Neural progenitor cell (in vitro differentiated cells): ENCODE measurements at regions not wholly inside any gene's neighbourhood (a gene's known extent, or its start where the extent isn't known, plus 50 kb on each side); places are given as distances from the start of the nearest gene placed in this dataset.

Experiments
- EZH2 ChIP-seq: fragments of 200-600 bp; sonication (generic); IDR thresholded peaks from 2 replicates; pipeline ENCODE4 v1.6.1; 2017; ENCODE audit warnings: antibody characterized with exemption, mild to moderate bottlenecking, moderate library complexity
- TF ChIP-seq, protein P1 (sequence below): fragments of 200-600 bp; sonication (generic); IDR thresholded peaks from 2 replicates; pipeline ENCODE4 v1.5.1; 2017; ENCODE audit warnings: antibody characterized with exemption, mild to moderate bottlenecking

DNA sequence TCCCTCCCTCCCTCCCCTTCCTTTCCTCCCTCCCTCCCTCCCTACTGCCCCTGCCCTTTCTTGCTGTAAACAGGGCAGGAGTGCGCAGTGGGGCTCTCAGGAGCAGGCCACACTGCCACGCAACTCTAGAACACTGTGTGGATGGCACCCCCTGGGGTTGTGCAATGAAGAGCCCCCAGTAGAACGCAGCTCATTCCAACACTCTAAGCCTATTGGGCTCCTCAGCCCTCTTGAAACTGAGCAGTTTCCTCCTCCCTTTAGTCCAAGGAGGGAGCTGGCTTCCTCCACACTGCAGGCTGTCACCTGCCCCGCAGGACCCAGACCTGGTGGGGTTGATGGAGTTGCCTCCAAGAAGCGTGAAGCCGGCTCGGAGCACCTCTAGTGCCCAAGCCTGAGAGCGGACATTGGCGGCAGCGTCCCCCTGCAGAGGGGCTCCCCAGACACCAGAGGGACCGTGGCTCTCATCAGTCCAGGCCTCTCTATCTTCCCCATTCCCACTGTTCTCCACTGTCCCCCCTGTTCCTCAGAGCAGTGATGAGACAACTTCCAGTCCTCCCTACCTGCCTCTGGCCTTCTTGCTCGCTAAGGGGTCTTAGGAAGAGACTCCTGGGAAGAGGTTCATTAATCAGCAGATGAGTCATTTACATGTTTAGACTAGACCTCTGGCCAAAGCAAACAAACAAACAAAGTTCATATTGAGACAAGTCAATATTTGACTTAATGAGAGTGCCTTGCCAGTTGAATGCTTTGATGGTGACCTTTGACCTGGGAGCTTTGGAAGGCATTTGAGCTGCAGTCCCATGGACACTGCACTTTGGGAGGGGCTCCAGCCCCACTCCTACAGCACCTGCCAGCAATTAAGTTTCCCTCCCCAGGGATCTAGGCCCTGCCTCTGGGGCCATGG, 64.0 kb downstream of the RPUSD4 start:
- TF ChIP-seq, protein P1, sequence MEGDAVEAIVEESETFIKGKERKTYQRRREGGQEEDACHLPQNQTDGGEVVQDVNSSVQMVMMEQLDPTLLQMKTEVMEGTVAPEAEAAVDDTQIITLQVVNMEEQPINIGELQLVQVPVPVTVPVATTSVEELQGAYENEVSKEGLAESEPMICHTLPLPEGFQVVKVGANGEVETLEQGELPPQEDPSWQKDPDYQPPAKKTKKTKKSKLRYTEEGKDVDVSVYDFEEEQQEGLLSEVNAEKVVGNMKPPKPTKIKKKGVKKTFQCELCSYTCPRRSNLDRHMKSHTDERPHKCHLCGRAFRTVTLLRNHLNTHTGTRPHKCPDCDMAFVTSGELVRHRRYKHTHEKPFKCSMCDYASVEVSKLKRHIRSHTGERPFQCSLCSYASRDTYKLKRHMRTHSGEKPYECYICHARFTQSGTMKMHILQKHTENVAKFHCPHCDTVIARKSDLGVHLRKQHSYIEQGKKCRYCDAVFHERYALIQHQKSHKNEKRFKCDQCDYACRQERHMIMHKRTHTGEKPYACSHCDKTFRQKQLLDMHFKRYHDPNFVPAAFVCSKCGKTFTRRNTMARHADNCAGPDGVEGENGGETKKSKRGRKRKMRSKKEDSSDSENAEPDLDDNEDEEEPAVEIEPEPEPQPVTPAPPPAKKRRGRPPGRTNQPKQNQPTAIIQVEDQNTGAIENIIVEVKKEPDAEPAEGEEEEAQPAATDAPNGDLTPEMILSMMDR = peak; percentile 5
- TF ChIP-seq EZH2 = no peak
